ENCODE measurements at regions not wholly inside any gene's neighbourhood (a gene's known extent, or its start where the extent isn't known, plus 50 kb on each side); places are given as distances from the start of the nearest gene placed in this dataset.
"Not testable (repeated sequence)": the region's sequence is repeated elsewhere in the genome, so short reads cannot be mapped to it uniquely, and the experiment has no call there.

- no peak for DNase-seq (ENCODE audit: low read depth, low spot score)
Measured at GRCh38 chr1:208347191-208347590, 103.0 kb upstream of the PLXNA2 start.

GRCh38 chr1:208349694-208350330 lies 105.6 kb upstream of the PLXNA2 start:
- no peak for DNase-seq (ENCODE audit: low read depth, low spot score)

GRCh38 chr1:208350815-208351214 lies 106.6 kb upstream of the PLXNA2 start:
- no peak for DNase-seq (ENCODE audit: low read depth, low spot score)

GRCh38 chr1:208351838-208352237 lies 107.7 kb upstream of the PLXNA2 start:
- DNase-seq (ENCODE audit: low read depth, low spot score) = no peak

GRCh38 chr1:208353797-208354196 lies 109.6 kb upstream of the PLXNA2 start:
- DNase-seq (ENCODE audit: low read depth, low spot score) = not testable (repeated sequence)

- DNase-seq (ENCODE audit: low read depth, low spot score) = no peak
Measured at GRCh38 chr1:208357644-208358507, 113.7 kb upstream of the PLXNA2 start.

- DNase-seq (ENCODE audit: low read depth, low spot score) = no peak
Measured at GRCh38 chr1:208358651-208359050, 114.5 kb upstream of the PLXNA2 start.

- DNase-seq (ENCODE audit: low read depth, low spot score) = no peak
Measured at GRCh38 chr1:208362011-208362410, 117.8 kb upstream of the PLXNA2 start.

GRCh38 chr1:208366559-208366958 lies 122.4 kb upstream of the PLXNA2 start:
- DNase-seq (ENCODE audit: low read depth, low spot score) = no peak

- no peak for DNase-seq (ENCODE audit: low read depth, low spot score)
Measured at GRCh38 chr1:208369045-208369444, 124.9 kb upstream of the PLXNA2 start.

GRCh38 chr1:208369658-208370057 lies 125.5 kb upstream of the PLXNA2 start:
- DNase-seq (ENCODE audit: low read depth, low spot score) = no peak

GRCh38 chr1:208374391-208374941 lies 130.3 kb upstream of the PLXNA2 start:
- peak; percentile 23 for DNase-seq (ENCODE audit: low read depth, low spot score)

GRCh38 chr1:208381481-208381880 lies 137.3 kb upstream of the PLXNA2 start:
- DNase-seq (ENCODE audit: low read depth, low spot score) = no peak

- no peak for DNase-seq (ENCODE audit: low read depth, low spot score)
Measured at GRCh38 chr1:208387908-208388811, 144.0 kb upstream of the PLXNA2 start.

- no peak for DNase-seq (ENCODE audit: low read depth, low spot score)
Measured at GRCh38 chr1:208393416-208393815, 149.2 kb upstream of the PLXNA2 start.

GRCh38 chr1:208393826-208394225 lies 149.6 kb upstream of the PLXNA2 start:
- no peak for DNase-seq (ENCODE audit: low read depth, low spot score)

- DNase-seq (ENCODE audit: low read depth, low spot score) = no peak
Measured at GRCh38 chr1:208397286-208397685, 153.1 kb upstream of the PLXNA2 start.

- no peak for DNase-seq (ENCODE audit: low read depth, low spot score)
Measured at GRCh38 chr1:208405014-208405413, 160.8 kb upstream of the PLXNA2 start.

GRCh38 chr1:208409176-208409575 lies 165.0 kb upstream of the PLXNA2 start:
- no peak for DNase-seq (ENCODE audit: low read depth, low spot score)

GRCh38 chr1:208410409-208410808 lies 166.2 kb upstream of the PLXNA2 start:
- DNase-seq (ENCODE audit: low read depth, low spot score) = no peak

- no peak for DNase-seq (ENCODE audit: low read depth, low spot score)
Measured at GRCh38 chr1:208413006-208413405, 168.8 kb upstream of the PLXNA2 start.

GRCh38 chr1:208418667-208419066 lies 174.5 kb upstream of the PLXNA2 start:
- DNase-seq (ENCODE audit: low read depth, low spot score) = no peak

Measured in iPS DF 19.7 (cell line).